ENCODE measurements at regions not wholly inside any gene's neighbourhood (a gene's known extent, or its start where the extent isn't known, plus 50 kb on each side); places are given as distances from the start of the nearest gene placed in this dataset.

- no peak overlapping the region for H3K27ac ChIP-seq
- 64 to 77% (median 69%) methylated on average over 6 of the region's 6 CpGs for WGBS, 4 donors
- no peak for TF ChIP-seq POLR2A (IDR thresholded peaks at IDR 0.05)
- no peak for TF ChIP-seq CTCF (IDR thresholded peaks at IDR 0.05)
- no peaks in the 10 kb centered on the region for H3K4me1 ChIP-seq (replicated peaks in 1 of 2)
- H3K27me3 ChIP-seq: no peaks in the 10 kb centered on the region
- no peak overlapping the region for H3K4me3 ChIP-seq
- intact Hi-C loops (cut with DNase I): no loop called here
- no peaks in the 10 kb centered on the region for H3K9me3 ChIP-seq (replicated peaks in 1 of 3)
- DNase-seq: no peak
- H3K36me3 ChIP-seq (replicated peaks in 1 of 2): no peaks in the 10 kb centered on the region
Observed at GRCh38 chr2:231655894-231656293, 52.4 kb upstream of the PTMA start.

Small RNA genes lying in the stretch of these regions (small RNA-seq; reads per million reads assigned to genes)
- 0 reads per million in 2 donors for gene RN7SL499P

Measured in adrenal gland (tissue), 9 donors.